K562 (cell line): ENCODE measurements at regions not wholly inside any gene's neighbourhood (a gene's known extent, or its start where the extent isn't known, plus 50 kb on each side); places are given as distances from the start of the nearest gene placed in this dataset.
A peak's percentile ranks its signal among the peaks of the same experiment; 100 is the strongest.

ENCODE experiments used
- BHLHE40 ChIP-seq: IDR thresholded peaks from 2 replicates; pipeline ENCODE4 v1.6.1; 2011; ENCODE audit warnings: low read length, improper control_type of control experiment
- CBFB ChIP-seq: sonication (generic); formaldehyde crosslinking; IDR thresholded peaks from 2 replicates; pipeline ENCODE4 v1.4.0; 2020; ENCODE audit warnings: mild to moderate bottlenecking, missing genetic modification reagents
- CHD2 ChIP-seq: IDR thresholded peaks from 2 replicates; pipeline ENCODE4 v1.6.1; 2011; ENCODE audit warnings: low read depth, low read length
- FOXK1 ChIP-seq: sonication (generic); formaldehyde crosslinking; IDR thresholded peaks from 2 replicates; pipeline ENCODE4 v1.8.0; 2022; ENCODE audit warnings: missing genetic modification reagents, mild to moderate bottlenecking, borderline replicate concordance
- FOXO4 ChIP-seq: fragments of 450-650 bp; formaldehyde crosslinking; IDR thresholded peaks from 2 replicates; pipeline ENCODE4 v1.4.0; 2020; ENCODE audit warnings: mild to moderate bottlenecking, moderate library complexity
- HNRNPH1 ChIP-seq: fragments of 200-400 bp; formaldehyde crosslinking; optimal IDR thresholded peaks from 2 replicates; pipeline ENCODE3; 2017; ENCODE audit warnings: low read depth, mild to moderate bottlenecking, low read length, moderate library complexity
- ILK ChIP-seq: fragments of 450-650 bp; IDR thresholded peaks from 2 replicates; pipeline ENCODE4 v1.6.1; 2016; ENCODE audit warnings: missing genetic modification characterization, low read depth, mild to moderate bottlenecking, missing compliant biosample characterization, moderate library complexity, borderline replicate concordance
- JUNB ChIP-seq: fragments of 450-650 bp; formaldehyde crosslinking; conservative IDR thresholded peaks from 2 replicates; pipeline ENCODE4 v1.4.0; 2020; ENCODE audit warnings: mild to moderate bottlenecking
- MXI1 ChIP-seq: IDR thresholded peaks from 2 replicates; pipeline ENCODE4 v1.6.1; 2011; ENCODE audit warnings: low read depth, mild to moderate bottlenecking, improper control_type of control experiment, low read length
- NFIC ChIP-seq: fragments of 450-650 bp; IDR thresholded peaks from 2 replicates; pipeline ENCODE4 v1.6.1; 2017; ENCODE audit warnings: mild to moderate bottlenecking, inconsistent platforms
- NFIX ChIP-seq: fragments of 250-450 bp; sonication (Bioruptor Pico); IDR thresholded peaks from 2 replicates; pipeline ENCODE4 v1.4.0; 2020; ENCODE audit warnings: low read depth, mild to moderate bottlenecking, moderate library complexity
- NFYB ChIP-seq: IDR thresholded peaks from 2 replicates; pipeline ENCODE4 v1.6.1; 2011; ENCODE audit warnings: mild to moderate bottlenecking, moderate library complexity; ENCODE audit not compliant: insufficient read length; ENCODE audit errors: extremely low read depth
- NR1H2 ChIP-seq: sonication (generic); formaldehyde crosslinking; IDR thresholded peaks from 2 replicates; pipeline ENCODE4 v1.4.0; 2020; ENCODE audit warnings: mild to moderate bottlenecking, missing genetic modification reagents
- NR2C1 ChIP-seq, 2 experiments: fragments of 450-650 bp; IDR thresholded peaks; 2 replicates each; pipeline ENCODE4 v1.6.1; 2017; ENCODE audit warnings: mild to moderate bottlenecking in 2 of 2, antibody characterized with exemption in 1 of 2, inconsistent platforms in 1 of 2, missing compliant biosample characterization in 1 of 2, missing genetic modification characterization in 1 of 2
- PHF20 ChIP-seq: fragments of 450-650 bp; IDR thresholded peaks from 2 replicates; pipeline ENCODE4 v1.6.1; 2018; ENCODE audit not compliant: partially characterized antibody
- POLR2AphosphoS2 ChIP-seq: IDR thresholded peaks from 2 replicates; pipeline ENCODE4 v1.6.1; 2012; ENCODE audit warnings: low read length, improper control_type of control experiment
- SNAPC5 ChIP-seq: fragments of 250-450 bp; sonication (Bioruptor Pico); IDR thresholded peaks from 2 replicates; pipeline ENCODE4 v1.8.0; 2021; ENCODE audit warnings: moderate library complexity, mild to moderate bottlenecking, inconsistent platforms
- XRCC5 ChIP-seq: fragments of 200-400 bp; formaldehyde crosslinking; IDR thresholded peaks from 2 replicates; pipeline ENCODE4 v1.6.1; 2017; ENCODE audit warnings: low read depth, mild to moderate bottlenecking, low read length
- ZFPM2 ChIP-seq: fragments of 250-450 bp; sonication (Bioruptor Pico); IDR thresholded peaks from 2 replicates; pipeline ENCODE4 v1.5.1; 2022; ENCODE audit warnings: mild to moderate bottlenecking
- ZNF121 ChIP-seq: sonication (generic); formaldehyde crosslinking; conservative IDR thresholded peaks from 2 replicates; pipeline ENCODE4 v1.8.0; 2022; ENCODE audit warnings: missing genetic modification reagents
- ZNF174 ChIP-seq: fragments of 250-450 bp; sonication (Bioruptor Pico); IDR thresholded peaks from 2 replicates; pipeline ENCODE4 v1.4.0; 2020; ENCODE audit warnings: mild to moderate bottlenecking
- ZNF449 ChIP-seq: fragments of 250-450 bp; sonication (Bioruptor Pico); IDR thresholded peaks from 2 replicates; pipeline ENCODE4 v1.8.0; 2022; ENCODE audit warnings: moderate library complexity, mild to moderate bottlenecking, inconsistent platforms

GRCh38 chr16:85302018-85302847 lies 190.0 kb upstream of the CIBAR2 start (continued):
- TF ChIP-seq ZNF449 (CRISPR knock-in tag) (0 out of 2 replicates have a peak, but pooled peaks have one; percentile 3), SNAPC5 (no peak), CBFB (no peak; the same call in 1 of the 2 replicates), FOXK1 (CRISPR knock-in tag) (no peak), CHD2 (peak; percentile 40; the same call in 1 of the 2 replicates), PHF20 (no peak), NR2C1 (IDR thresholded peaks at IDR 0.05) (no peak), NR2C1 (tag; IDR thresholded peaks at IDR 0.05) (no peak), BHLHE40 (peak; percentile 81), ZNF174 (CRISPR knock-in tag) (no peak), XRCC5 (peak; percentile 27; the same call in 1 of the 2 replicates), JUNB (CRISPR knock-in tag) (peak; percentile 91), NFIX (CRISPR knock-in tag) (no peak), NFYB (no peak), ZFPM2 (CRISPR knock-in tag) (no peak), ILK (tag) (no peak), FOXO4 (CRISPR knock-in tag) (no peak), ZNF121 (no peak), POLR2AphosphoS2 (no peak), HNRNPH1 (no peak), MXI1 (peak; percentile 62; the same call in 1 of the 2 replicates), NR1H2 (CRISPR knock-in tag) (0 out of 2 replicates have a peak, but pooled peaks have one; percentile 31), NFIC (peak; percentile 52; the same call in 1 of the 2 replicates)
